ENCODE measurements at regions not wholly inside any gene's neighbourhood (a gene's known extent, or its start where the extent isn't known, plus 50 kb on each side); places are given as distances from the start of the nearest gene placed in this dataset.
A peak's percentile ranks its signal among the peaks of the same experiment; 100 is the strongest.
"Not testable (repeated sequence)": the region's sequence is repeated elsewhere in the genome, so short reads cannot be mapped to it uniquely, and the experiment has no call there.

GRCh38 chr20:6348908-6349307, 226.1 kb upstream of the FERMT1 start:
- Histone ChIP-seq H3K4me1 (ENCODE audit: control insufficient read depth, insufficient read depth, low read length) (no peaks in the 10 kb centered on the region), H3K27me3 (ENCODE audit: control insufficient read depth, insufficient read depth, low read length) (no peaks in the 10 kb centered on the region), H3K9me3 (ENCODE audit: control insufficient read depth, insufficient read depth, low read length) (no peaks in the 10 kb centered on the region), H3K36me3 (ENCODE audit: control insufficient read depth, insufficient read depth, low read length) (no peaks in the 10 kb centered on the region), H3K27ac (ENCODE audit: low read depth, low read length) (no peak overlapping the region), H3K4me3 (ENCODE audit: low read depth, low read length) (no peak overlapping the region)
- no peak for DNase-seq (ENCODE audit: low read depth in 4 of 6, low spot score in 6 of 6)

GRCh38 chr20:6347916-6348315, 225.1 kb upstream of the FERMT1 start:
- Histone ChIP-seq H3K9me3 (ENCODE audit: control insufficient read depth, insufficient read depth, low read length) (no peaks in the 10 kb centered on the region), H3K27ac (ENCODE audit: low read depth, low read length) (no peak overlapping the region), H3K4me1 (ENCODE audit: control insufficient read depth, insufficient read depth, low read length) (no peaks in the 10 kb centered on the region), H3K27me3 (ENCODE audit: control insufficient read depth, insufficient read depth, low read length) (no peaks in the 10 kb centered on the region), H3K4me3 (ENCODE audit: low read depth, low read length) (no peak overlapping the region), H3K36me3 (ENCODE audit: control insufficient read depth, insufficient read depth, low read length) (no peaks in the 10 kb centered on the region)
- peak in 1 of 6 donors; percentile 3 for DNase-seq (ENCODE audit: low read depth in 4 of 6, low spot score in 6 of 6)

GRCh38 chr20:6341491-6341890, 218.7 kb upstream of the FERMT1 start:
- WGBS (ENCODE audit: insufficient coverage): no CpG with 5 or more reads among the region's 1 CpG
- no peak for DNase-seq (ENCODE audit: low read depth in 4 of 6, low spot score in 6 of 6)
- Histone ChIP-seq H3K27me3 (ENCODE audit: control insufficient read depth, insufficient read depth, low read length) (no peaks in the 10 kb centered on the region), H3K9me3 (ENCODE audit: control insufficient read depth, insufficient read depth, low read length) (no peaks in the 10 kb centered on the region), H3K4me3 (ENCODE audit: low read depth, low read length) (no peak overlapping the region), H3K27ac (ENCODE audit: low read depth, low read length) (no peak overlapping the region), H3K36me3 (ENCODE audit: control insufficient read depth, insufficient read depth, low read length) (no peaks in the 10 kb centered on the region), H3K4me1 (ENCODE audit: control insufficient read depth, insufficient read depth, low read length) (no peaks in the 10 kb centered on the region)

GRCh38 chr20:6339176-6339575, 216.3 kb upstream of the FERMT1 start:
- no CpG with 5 or more reads among the region's 1 CpG for WGBS (ENCODE audit: insufficient coverage)
- Histone ChIP-seq H3K9me3 (ENCODE audit: control insufficient read depth, insufficient read depth, low read length) (no peaks in the 10 kb centered on the region), H3K4me1 (ENCODE audit: control insufficient read depth, insufficient read depth, low read length) (no peaks in the 10 kb centered on the region)

GRCh38 chr20:6333110-6333509, 210.3 kb upstream of the FERMT1 start:
- 82% methylated on average over 3 of the region's 5 CpGs for WGBS (ENCODE audit: insufficient coverage)
- H3K36me3 ChIP-seq (ENCODE audit: control insufficient read depth, insufficient read depth, low read length): no peaks in the 10 kb centered on the region
- H3K4me3 ChIP-seq (ENCODE audit: low read depth, low read length): no peak overlapping the region
- H3K9me3 ChIP-seq (ENCODE audit: control insufficient read depth, insufficient read depth, low read length): no peaks in the 10 kb centered on the region
- no peaks in the 10 kb centered on the region for H3K4me1 ChIP-seq (ENCODE audit: control insufficient read depth, insufficient read depth, low read length)
- no peak overlapping the region for H3K27ac ChIP-seq (ENCODE audit: low read depth, low read length)
- no peak for DNase-seq (ENCODE audit: low read depth in 4 of 6, low spot score in 6 of 6)
- H3K27me3 ChIP-seq (ENCODE audit: control insufficient read depth, insufficient read depth, low read length): no peaks in the 10 kb centered on the region

More at GRCh38 chr20:6339176-6339575, 216.3 kb upstream of the FERMT1 start:
- Histone ChIP-seq H3K27ac (ENCODE audit: low read depth, low read length) (no peak overlapping the region), H3K4me3 (ENCODE audit: low read depth, low read length) (no peak overlapping the region), H3K36me3 (ENCODE audit: control insufficient read depth, insufficient read depth, low read length) (no peaks in the 10 kb centered on the region), H3K27me3 (ENCODE audit: control insufficient read depth, insufficient read depth, low read length) (no peaks in the 10 kb centered on the region)
- DNase-seq (ENCODE audit: low read depth in 4 of 6, low spot score in 6 of 6): no peak

GRCh38 chr20:6321235-6321634, 198.4 kb upstream of the FERMT1 start:
- WGBS (ENCODE audit: insufficient coverage): 80% methylated on average over 9 of the region's 20 CpGs
- not testable (repeated sequence) for DNase-seq (ENCODE audit: low read depth in 4 of 6, low spot score in 6 of 6); H3K4me3 ChIP-seq (ENCODE audit: low read depth, low read length); H3K27me3 ChIP-seq (ENCODE audit: control insufficient read depth, insufficient read depth, low read length); H3K4me1 ChIP-seq (ENCODE audit: control insufficient read depth, insufficient read depth, low read length); H3K9me3 ChIP-seq (ENCODE audit: control insufficient read depth, insufficient read depth, low read length); H3K27ac ChIP-seq (ENCODE audit: low read depth, low read length); H3K36me3 ChIP-seq (ENCODE audit: control insufficient read depth, insufficient read depth, low read length)

GRCh38 chr20:6311841-6312655, 189.2 kb upstream of the FERMT1 start:
- H3K4me1 ChIP-seq (ENCODE audit: control insufficient read depth, insufficient read depth, low read length): no peaks in the 10 kb centered on the region
- 87% methylated on average over 4 of the region's 4 CpGs for WGBS (ENCODE audit: insufficient coverage)
- H3K9me3 ChIP-seq (ENCODE audit: control insufficient read depth, insufficient read depth, low read length): peaks cover 4% of the 10 kb centered on the region
- H3K27me3 ChIP-seq (ENCODE audit: control insufficient read depth, insufficient read depth, low read length): no peaks in the 10 kb centered on the region
- no peak overlapping the region for H3K4me3 ChIP-seq (ENCODE audit: low read depth, low read length)
- no peaks in the 10 kb centered on the region for H3K36me3 ChIP-seq (ENCODE audit: control insufficient read depth, insufficient read depth, low read length)
- H3K27ac ChIP-seq (ENCODE audit: low read depth, low read length): no peak overlapping the region
- DNase-seq (ENCODE audit: low read depth in 4 of 6, low spot score in 6 of 6): no peak

- WGBS (ENCODE audit: insufficient coverage): 67% methylated on average over 1 of the region's 1 CpG
- no peaks in the 10 kb centered on the region for H3K4me1 ChIP-seq (ENCODE audit: control insufficient read depth, insufficient read depth, low read length)
- H3K27ac ChIP-seq (ENCODE audit: low read depth, low read length): no peak overlapping the region
- no peak overlapping the region for H3K4me3 ChIP-seq (ENCODE audit: low read depth, low read length)
- H3K9me3 ChIP-seq (ENCODE audit: control insufficient read depth, insufficient read depth, low read length): peaks cover 4% of the 10 kb centered on the region
- DNase-seq (ENCODE audit: low read depth in 4 of 6, low spot score in 6 of 6): no peak
- no peaks in the 10 kb centered on the region for H3K36me3 ChIP-seq (ENCODE audit: control insufficient read depth, insufficient read depth, low read length)
- no peaks in the 10 kb centered on the region for H3K27me3 ChIP-seq (ENCODE audit: control insufficient read depth, insufficient read depth, low read length)
These were observed 188.3 kb upstream of the FERMT1 start for GRCh38 chr20:6311097-6311496.

GRCh38 chr20:6305536-6305935, 182.7 kb upstream of the FERMT1 start:
- H3K4me1 ChIP-seq (ENCODE audit: control insufficient read depth, insufficient read depth, low read length): no peaks in the 10 kb centered on the region
- H3K27ac ChIP-seq (ENCODE audit: low read depth, low read length): no peak overlapping the region
- H3K9me3 ChIP-seq (ENCODE audit: control insufficient read depth, insufficient read depth, low read length): peaks cover 1% of the 10 kb centered on the region
- peak in 1 of 6 donors; percentile 10 for DNase-seq (ENCODE audit: low read depth in 4 of 6, low spot score in 6 of 6)
- H3K36me3 ChIP-seq (ENCODE audit: control insufficient read depth, insufficient read depth, low read length): no peaks in the 10 kb centered on the region
- H3K27me3 ChIP-seq (ENCODE audit: control insufficient read depth, insufficient read depth, low read length): no peaks in the 10 kb centered on the region
- no peak overlapping the region for H3K4me3 ChIP-seq (ENCODE audit: low read depth, low read length)

- no peak for DNase-seq (ENCODE audit: low read depth in 4 of 6, low spot score in 6 of 6)
- Histone ChIP-seq H3K4me3 (ENCODE audit: low read depth, low read length) (no peak overlapping the region), H3K9me3 (ENCODE audit: control insufficient read depth, insufficient read depth, low read length) (peaks cover 1% of the 10 kb centered on the region), H3K4me1 (ENCODE audit: control insufficient read depth, insufficient read depth, low read length) (no peaks in the 10 kb centered on the region), H3K27me3 (ENCODE audit: control insufficient read depth, insufficient read depth, low read length) (no peaks in the 10 kb centered on the region), H3K36me3 (ENCODE audit: control insufficient read depth, insufficient read depth, low read length) (no peaks in the 10 kb centered on the region), H3K27ac (ENCODE audit: low read depth, low read length) (no peak overlapping the region)
- 100% methylated on average over 1 of the region's 3 CpGs for WGBS (ENCODE audit: insufficient coverage)
These were observed 179.2 kb upstream of the FERMT1 start for GRCh38 chr20:6302041-6302440.

Measured in spinal cord (tissue), 9 donors.